ENCODE measurements at regions not wholly inside any gene's neighbourhood (a gene's known extent, or its start where the extent isn't known, plus 50 kb on each side); places are given as distances from the start of the nearest gene placed in this dataset.

GRCh38 chr3:72601060-72601459 is 247.2 kb downstream of the SHQ1 start:
- DNase-seq (ENCODE audit: extremely low spot score in 2 of 2) = no peak
- H3K36me3 ChIP-seq = no peaks in the 10 kb centered on the region
- no peak overlapping the region for H3K4me3 ChIP-seq
- peaks cover 13% of the 10 kb centered on the region for H3K4me1 ChIP-seq
- no peaks in the 10 kb centered on the region for H3K9me3 ChIP-seq
- no peaks in the 10 kb centered on the region for H3K27me3 ChIP-seq
- H3K27ac ChIP-seq = no peak overlapping the region
- TF ChIP-seq POLR2AphosphoS5 (IDR thresholded peaks at IDR 0.05; ENCODE audit: insufficient read depth in 1 of 2, low read depth in 1 of 2) = no peak
- TF ChIP-seq POLR2A (IDR thresholded peaks at IDR 0.05) = no peak
- no peak for TF ChIP-seq CTCF (IDR thresholded peaks at IDR 0.05)
- intact Hi-C loops (cut with DNase I) = no loop called here

GRCh38 chr3:72597756-72598195 is 250.5 kb downstream of the SHQ1 start:
- no peaks in the 10 kb centered on the region for H3K9me3 ChIP-seq
- no peaks in the 10 kb centered on the region for H3K36me3 ChIP-seq
- H3K4me3 ChIP-seq = no peak overlapping the region
- TF ChIP-seq POLR2A (IDR thresholded peaks at IDR 0.05) = no peak
- TF ChIP-seq POLR2AphosphoS5 (IDR thresholded peaks at IDR 0.05; ENCODE audit: insufficient read depth in 1 of 2, low read depth in 1 of 2) = no peak
- no peak for TF ChIP-seq CTCF (IDR thresholded peaks at IDR 0.05)
- no peaks in the 10 kb centered on the region for H3K27me3 ChIP-seq
- no peak for DNase-seq (ENCODE audit: extremely low spot score in 2 of 2)
- intact Hi-C loops (cut with DNase I) = no loop called here
- no peak overlapping the region for H3K27ac ChIP-seq
- no peaks in the 10 kb centered on the region for H3K4me1 ChIP-seq

GRCh38 chr3:72597043-72597442 is 251.2 kb downstream of the SHQ1 start:
- Histone ChIP-seq H3K36me3 (no peaks in the 10 kb centered on the region), H3K4me1 (peaks cover 5% of the 10 kb centered on the region), H3K9me3 (no peaks in the 10 kb centered on the region), H3K27me3 (no peaks in the 10 kb centered on the region), H3K4me3 (no peak overlapping the region), H3K27ac (no peak overlapping the region)
- TF ChIP-seq CTCF (IDR thresholded peaks at IDR 0.05) (no peak), POLR2AphosphoS5 (IDR thresholded peaks at IDR 0.05; ENCODE audit: insufficient read depth in 1 of 2, low read depth in 1 of 2) (no peak), POLR2A (IDR thresholded peaks at IDR 0.05) (no peak)
- DNase-seq (ENCODE audit: extremely low spot score in 2 of 2) = no peak
- intact Hi-C loops (cut with DNase I) = no loop called here

- H3K4me3 ChIP-seq = no peak overlapping the region
- H3K27me3 ChIP-seq = no peaks in the 10 kb centered on the region
- DNase-seq (ENCODE audit: extremely low spot score in 2 of 2) = no peak
- H3K27ac ChIP-seq = no peak overlapping the region
- intact Hi-C loops (cut with DNase I) = no loop called here
- no peaks in the 10 kb centered on the region for H3K36me3 ChIP-seq
- peaks cover 15% of the 10 kb centered on the region for H3K4me1 ChIP-seq
- TF ChIP-seq POLR2AphosphoS5 (IDR thresholded peaks at IDR 0.05; ENCODE audit: insufficient read depth in 1 of 2, low read depth in 1 of 2) (no peak), CTCF (IDR thresholded peaks at IDR 0.05) (no peak), POLR2A (IDR thresholded peaks at IDR 0.05) (no peak)
- no peaks in the 10 kb centered on the region for H3K9me3 ChIP-seq
Measured at GRCh38 chr3:72595927-72596610, 252.2 kb downstream of the SHQ1 start.

- H3K36me3 ChIP-seq = no peaks in the 10 kb centered on the region
Measured at GRCh38 chr3:72595376-72595775, 252.9 kb downstream of the SHQ1 start.

More at GRCh38 chr3:72595376-72595775, 252.9 kb downstream of the SHQ1 start:
- Histone ChIP-seq H3K27ac (no peak overlapping the region), H3K4me3 (no peak overlapping the region), H3K4me1 (peaks cover 17% of the 10 kb centered on the region), H3K9me3 (no peaks in the 10 kb centered on the region), H3K27me3 (no peaks in the 10 kb centered on the region)
- no peak for TF ChIP-seq CTCF (IDR thresholded peaks at IDR 0.05)
- TF ChIP-seq POLR2AphosphoS5 (IDR thresholded peaks at IDR 0.05; ENCODE audit: insufficient read depth in 1 of 2, low read depth in 1 of 2) = no peak
- no peak for TF ChIP-seq POLR2A (IDR thresholded peaks at IDR 0.05)
- intact Hi-C loops (cut with DNase I) = no loop called here
- no peak for DNase-seq (ENCODE audit: extremely low spot score in 2 of 2)

Measured in vagina (tissue), 2 donors.